ENCODE measurements at regions not wholly inside any gene's neighbourhood (a gene's known extent, or its start where the extent isn't known, plus 50 kb on each side); places are given as distances from the start of the nearest gene placed in this dataset.

GRCh38 chr5:68028131-68028727 lies 187.3 kb upstream of the PIK3R1 start:
- Histone ChIP-seq H3K79me2 (ENCODE audit: control insufficient read depth, insufficient read depth, low read length) (no peaks in the 10 kb centered on the region), H3K36me3 (ENCODE audit: control insufficient read depth in 2 of 2, extremely low read depth in 1 of 2, insufficient read depth in 2 of 2, low read length in 2 of 2) (no peaks in the 10 kb centered on the region), H3K27ac (ENCODE audit: insufficient read depth, low read depth, low read length) (peak overlapping the region; percentile 18), H3K4me1 (ENCODE audit: control insufficient read depth, extremely low read depth, insufficient read depth, low read length) (peaks cover 26% of the 10 kb centered on the region), H3K9me1 (replicated peaks; ENCODE audit: control insufficient read depth, extremely low read depth, insufficient read depth, low read length) (no peaks in the 10 kb centered on the region), H3K4me3 (replicated peaks in 1 of 3; ENCODE audit: insufficient read depth in 1 of 3, low read depth in 1 of 3, low read length in 3 of 3) (no peak overlapping the region), H3K27me3 (ENCODE audit: control insufficient read depth in 2 of 2, insufficient read depth in 2 of 2, low read length in 2 of 2) (no peaks in the 10 kb centered on the region), H2AFZ (ENCODE audit: low read depth, low read length) (no peak overlapping the region), H3K9me3 (replicated peaks; ENCODE audit: control insufficient read depth, insufficient read depth, low read length) (no peaks in the 10 kb centered on the region), H3K9ac (replicated peaks; ENCODE audit: extremely low read depth, insufficient read depth, low read length) (no peak overlapping the region), H3K4me2 (ENCODE audit: insufficient read depth, low read length) (peak overlapping the region; percentile 82), H4K20me1 (replicated peaks; ENCODE audit: control insufficient read depth, extremely low read depth, insufficient read depth, low read length) (no peaks in the 10 kb centered on the region)
- dilution Hi-C loops (cut with MboI; ENCODE audit: extremely low pct_ligation_motif_present, low sequenced_read_pairs) (no loop called here), intact Hi-C loops (cut with micrococcal nuclease) (no loop called here)
- ChIA-PET POLR2A (no interaction called here), CTCF (interaction anchor here (0.9 to 1.8 kb wide), 4 partner anchors 16 to 244 kb away, joined by 3 to 5 read pairs (median 4); no protein-coding TSS in a partner anchor)
- peak; percentile 73 for DNase-seq (ENCODE audit: low read depth, low spot score)
- BruUV-seq (replicated peaks), result no TSS peak
- FAIRE-seq, result no peak
- TF ChIP-seq POLR2AphosphoS5 (IDR thresholded peaks at IDR 0.05; ENCODE audit: insufficient read depth, low read depth, low read length) (no peak), FOS (IDR thresholded peaks at IDR 0.05; ENCODE audit: borderline replicate concordance, insufficient read depth, low read length) (peak; percentile 36), CTCF (IDR thresholded peaks at IDR 0.05; ENCODE audit: extremely low read depth in 1 of 2, insufficient read depth in 1 of 2, low read depth in 1 of 2, low read length in 2 of 2) (no peak), JUN (IDR thresholded peaks at IDR 0.05; ENCODE audit: borderline replicate concordance, insufficient read depth, insufficient read length, low read depth) (peak; percentile 56), EZH2 (IDR thresholded peaks at IDR 0.05; ENCODE audit: borderline replicate concordance, low read depth, low read length, severe bottlenecking) (no peak), GATA2 (IDR thresholded peaks at IDR 0.05; ENCODE audit: insufficient read depth, insufficient read length, low read depth, low read length) (peak; percentile 52), POLR2A (IDR thresholded peaks at IDR 0.05; ENCODE audit: low read depth, low read length) (no peak), MAX (IDR thresholded peaks at IDR 0.05; ENCODE audit: insufficient read depth, insufficient read length) (no peak), MYC (IDR thresholded peaks at IDR 0.05; ENCODE audit: low read depth, low read length) (no peak)

All from endothelial cell of umbilical vein (primary cell).